ENCODE measurements at regions not wholly inside any gene's neighbourhood (a gene's known extent, or its start where the extent isn't known, plus 50 kb on each side); places are given as distances from the start of the nearest gene placed in this dataset.
"Not testable (repeated sequence)": the region's sequence is repeated elsewhere in the genome, so short reads cannot be mapped to it uniquely, and the experiment has no call there.

DNA sequence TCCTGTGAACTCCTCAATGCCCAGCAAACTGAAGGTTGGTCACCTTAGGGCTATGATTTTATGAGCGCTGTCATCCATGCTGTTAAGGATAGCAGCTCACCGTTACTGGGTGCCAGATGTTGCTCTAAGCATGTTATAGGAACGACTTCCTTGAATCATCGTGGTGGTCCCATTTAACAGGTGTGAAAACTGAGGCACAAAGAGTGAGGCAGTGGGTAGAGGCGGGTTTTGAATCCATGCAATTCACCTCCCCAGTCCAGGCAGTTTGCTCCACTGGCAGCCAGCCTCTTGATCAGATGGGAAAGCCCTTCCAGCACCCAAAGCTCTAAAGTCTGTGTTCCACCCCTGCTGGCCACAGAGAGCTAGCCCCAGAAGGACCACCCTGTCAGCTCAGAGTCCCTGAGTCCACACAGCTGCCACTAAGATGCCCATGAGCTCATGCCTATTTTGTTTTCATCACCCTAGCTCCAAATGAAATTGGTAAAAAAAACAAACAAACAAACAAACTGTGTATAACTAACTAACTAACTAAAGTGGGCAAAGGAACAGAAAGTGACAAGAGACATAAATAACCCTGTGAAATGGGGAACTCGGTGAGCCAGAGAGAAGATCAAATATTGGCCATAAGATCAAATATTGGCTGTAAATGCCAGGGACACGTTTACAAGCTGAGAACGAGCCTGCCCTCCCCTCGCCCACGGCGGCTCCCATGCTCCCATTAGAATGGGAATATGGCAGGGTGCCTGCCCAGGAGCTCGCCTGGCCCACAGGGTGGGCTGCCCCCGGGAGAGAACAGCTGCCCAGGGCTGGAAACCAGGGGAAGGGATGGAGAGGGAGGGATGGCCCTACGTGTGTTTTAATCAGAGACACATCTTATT lies 72.3 kb upstream of the RFLNA start:
- Histone ChIP-seq H3K36me3 (ENCODE audit: control insufficient read depth in 1 of 2, insufficient read depth in 2 of 2, low read length in 1 of 2) (no peaks in the 10 kb centered on the region), H3K27ac (ENCODE audit: low read depth in 1 of 2, low read length in 2 of 2) (no peak overlapping the region), H3K4me1 (ENCODE audit: control insufficient read depth in 1 of 2, insufficient read depth in 2 of 2, low read length in 2 of 2) (no peaks in the 10 kb centered on the region), H3K9me3 (ENCODE audit: control insufficient read depth, low read length) (peaks cover 4% of the 10 kb centered on the region), H3K27me3 (ENCODE audit: control insufficient read depth in 1 of 2, insufficient read depth in 2 of 2, low read length in 1 of 2) (no peaks in the 10 kb centered on the region), H3K4me3 (ENCODE audit: low read length in 2 of 2) (no peak overlapping the region)
- no peak for ATAC-seq (ENCODE audit: low FRiP score)
- intact Hi-C loops (cut with DNase I) = no loop called here
- DNase-seq = no peak
- WGBS, 2 donors = 86% methylated on average over 14 of the region's 14 CpGs

DNA sequence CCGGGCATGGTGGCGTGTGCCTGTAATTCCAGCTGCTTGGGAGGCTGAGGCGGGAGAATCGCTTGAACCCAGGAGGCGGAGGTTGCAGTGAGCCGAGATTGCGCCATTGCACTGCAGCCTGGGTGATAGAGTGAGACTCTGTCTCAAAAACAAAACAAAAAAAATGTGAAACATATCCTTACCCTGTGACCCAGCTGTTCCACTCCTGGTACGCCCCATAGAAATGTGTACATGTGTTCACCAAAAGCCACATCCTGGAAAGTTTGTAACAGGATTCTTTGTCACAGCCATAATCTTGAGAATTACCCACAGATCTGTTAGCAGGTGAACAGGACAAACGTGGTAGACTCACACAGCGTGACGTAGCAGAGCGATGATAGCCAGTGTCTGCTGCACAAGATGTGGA lies 71.2 kb upstream of the RFLNA start:
- WGBS, 2 donors = 93 to 95% methylated on average over 12 of the region's 12 CpGs
- H3K4me1 ChIP-seq (ENCODE audit: control insufficient read depth in 1 of 2, insufficient read depth in 2 of 2, low read length in 2 of 2); H3K27me3 ChIP-seq (ENCODE audit: control insufficient read depth in 1 of 2, insufficient read depth in 2 of 2, low read length in 1 of 2); H3K4me3 ChIP-seq (ENCODE audit: low read length in 2 of 2); H3K27ac ChIP-seq (ENCODE audit: low read depth in 1 of 2, low read length in 2 of 2); intact Hi-C loops (cut with DNase I); DNase-seq; H3K36me3 ChIP-seq (ENCODE audit: control insufficient read depth in 1 of 2, insufficient read depth in 2 of 2, low read length in 1 of 2); H3K9me3 ChIP-seq (ENCODE audit: control insufficient read depth, low read length); ATAC-seq (ENCODE audit: low FRiP score): not testable (repeated sequence)

DNA sequence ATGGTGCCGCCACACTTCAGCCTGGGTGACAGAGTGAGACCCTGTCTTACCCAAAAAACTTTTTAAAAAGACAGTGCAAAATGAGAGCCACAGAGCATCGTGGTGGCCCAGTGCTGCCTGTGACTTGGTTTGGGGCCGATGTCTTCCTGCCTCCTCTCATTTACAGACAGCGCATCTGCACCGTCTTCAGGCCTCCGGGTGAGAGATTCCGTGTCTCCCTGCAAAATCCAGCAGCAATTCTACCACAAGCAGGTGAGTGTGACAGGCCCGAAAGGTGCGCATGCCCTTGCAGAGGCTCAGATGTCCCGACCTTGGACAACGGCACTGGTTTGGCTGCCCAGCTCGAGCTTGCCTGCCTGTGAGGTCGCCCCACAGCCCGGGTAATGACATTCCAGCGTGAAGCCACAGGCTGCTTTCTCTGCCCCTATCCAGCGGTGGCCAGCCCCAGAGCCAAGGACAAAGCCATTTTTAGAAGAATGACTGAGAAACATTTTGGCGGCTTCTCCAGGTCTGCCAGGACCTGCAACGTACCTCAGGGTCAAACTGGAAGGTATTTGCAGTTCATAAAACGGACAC lies 70.3 kb upstream of the RFLNA start:
- Histone ChIP-seq H3K4me3 (ENCODE audit: low read length in 2 of 2) (no peak overlapping the region), H3K36me3 (ENCODE audit: control insufficient read depth in 1 of 2, insufficient read depth in 2 of 2, low read length in 1 of 2) (no peaks in the 10 kb centered on the region), H3K9me3 (ENCODE audit: control insufficient read depth, low read length) (peaks cover 4% of the 10 kb centered on the region), H3K27ac (ENCODE audit: low read depth in 1 of 2, low read length in 2 of 2) (no peak overlapping the region), H3K4me1 (ENCODE audit: control insufficient read depth in 1 of 2, insufficient read depth in 2 of 2, low read length in 2 of 2) (no peaks in the 10 kb centered on the region), H3K27me3 (ENCODE audit: control insufficient read depth in 1 of 2, insufficient read depth in 2 of 2, low read length in 1 of 2) (no peaks in the 10 kb centered on the region)
- intact Hi-C loops (cut with DNase I) = no loop called here
- ATAC-seq (ENCODE audit: low FRiP score) (no peak), DNase-seq (no peak)
- WGBS, 2 donors = 77 to 81% methylated on average over 19 of the region's 19 CpGs

DNA sequence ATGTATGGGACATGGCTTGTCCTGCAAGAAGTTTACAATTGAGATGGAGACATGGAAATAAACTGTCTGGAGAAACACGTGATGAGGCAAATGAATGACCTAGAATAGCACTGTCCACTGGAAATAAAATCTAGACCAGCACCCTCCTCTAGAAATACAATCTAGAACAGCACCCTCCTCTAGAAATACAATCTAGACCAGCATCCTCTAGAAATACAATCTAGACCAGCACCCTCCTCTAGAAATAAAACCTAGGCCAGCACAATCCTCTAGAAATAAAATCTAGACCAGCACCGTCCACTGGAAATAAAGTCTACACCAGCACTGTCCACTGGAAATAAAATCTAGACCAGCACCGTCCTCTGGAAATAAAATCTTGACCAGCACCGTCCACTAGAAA lies 69.2 kb upstream of the RFLNA start:
- Histone ChIP-seq H3K36me3 (ENCODE audit: control insufficient read depth in 1 of 2, insufficient read depth in 2 of 2, low read length in 1 of 2) (no peaks in the 10 kb centered on the region), H3K27ac (ENCODE audit: low read depth in 1 of 2, low read length in 2 of 2) (no peak overlapping the region), H3K4me3 (ENCODE audit: low read length in 2 of 2) (no peak overlapping the region), H3K27me3 (ENCODE audit: control insufficient read depth in 1 of 2, insufficient read depth in 2 of 2, low read length in 1 of 2) (no peaks in the 10 kb centered on the region), H3K4me1 (ENCODE audit: control insufficient read depth in 1 of 2, insufficient read depth in 2 of 2, low read length in 2 of 2) (no peaks in the 10 kb centered on the region), H3K9me3 (ENCODE audit: control insufficient read depth, low read length) (peaks cover 2% of the 10 kb centered on the region)
- DNase-seq (no peak), ATAC-seq (ENCODE audit: low FRiP score) (no peak)
- 88 to 90% methylated on average over 4 of the region's 4 CpGs for WGBS, 2 donors
- intact Hi-C loops (cut with DNase I) = no loop called here

DNA sequence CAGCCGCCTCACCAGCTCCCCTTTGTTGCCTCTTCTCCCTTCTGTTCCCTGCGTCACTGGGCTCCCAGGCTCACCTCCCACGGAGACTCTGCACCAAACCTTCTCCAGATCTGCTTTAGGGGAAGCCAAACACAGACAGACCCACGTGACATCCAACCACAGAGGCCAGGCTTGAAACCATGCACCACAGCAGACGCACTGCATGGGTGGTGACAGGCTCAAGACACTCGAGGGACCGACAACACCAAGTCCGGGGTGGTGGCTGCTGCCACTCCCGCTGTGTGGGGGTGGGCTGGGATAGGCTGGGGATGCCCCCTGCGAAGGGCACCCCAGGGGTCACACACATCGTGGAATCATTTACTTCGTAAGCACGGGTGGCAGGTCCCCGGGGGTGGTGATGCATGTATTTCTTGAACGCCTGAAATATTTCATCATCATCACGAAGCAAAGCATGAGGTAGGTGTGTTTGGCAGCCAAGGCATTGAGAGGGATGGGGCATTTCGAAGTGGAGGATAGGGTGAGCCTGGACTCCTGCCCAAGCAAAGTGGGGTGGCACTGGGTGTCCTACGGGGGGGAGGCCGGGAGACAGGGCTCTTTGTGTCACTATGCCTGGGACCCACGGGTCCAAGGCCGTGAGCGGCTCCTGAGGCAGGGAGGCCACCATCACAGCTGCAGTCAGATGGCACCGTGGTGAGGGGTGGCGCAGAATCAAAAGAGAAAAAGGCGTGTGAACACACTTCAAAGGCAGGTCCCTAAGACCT lies 66.8 kb upstream of the RFLNA start:
- 73 to 83% methylated on average over 25 of the region's 25 CpGs for WGBS, 2 donors
- Histone ChIP-seq H3K4me1 (ENCODE audit: control insufficient read depth in 1 of 2, insufficient read depth in 2 of 2, low read length in 2 of 2) (no peaks in the 10 kb centered on the region), H3K36me3 (ENCODE audit: control insufficient read depth in 1 of 2, insufficient read depth in 2 of 2, low read length in 1 of 2) (no peaks in the 10 kb centered on the region), H3K4me3 (ENCODE audit: low read length in 2 of 2) (no peak overlapping the region), H3K27ac (ENCODE audit: low read depth in 1 of 2, low read length in 2 of 2) (no peak overlapping the region), H3K27me3 (ENCODE audit: control insufficient read depth in 1 of 2, insufficient read depth in 2 of 2, low read length in 1 of 2) (no peaks in the 10 kb centered on the region), H3K9me3 (ENCODE audit: control insufficient read depth, low read length) (peaks cover 2% of the 10 kb centered on the region)
- intact Hi-C loops (cut with DNase I) = no loop called here
- no peak for DNase-seq
- no peak for ATAC-seq (ENCODE audit: low FRiP score)

DNA sequence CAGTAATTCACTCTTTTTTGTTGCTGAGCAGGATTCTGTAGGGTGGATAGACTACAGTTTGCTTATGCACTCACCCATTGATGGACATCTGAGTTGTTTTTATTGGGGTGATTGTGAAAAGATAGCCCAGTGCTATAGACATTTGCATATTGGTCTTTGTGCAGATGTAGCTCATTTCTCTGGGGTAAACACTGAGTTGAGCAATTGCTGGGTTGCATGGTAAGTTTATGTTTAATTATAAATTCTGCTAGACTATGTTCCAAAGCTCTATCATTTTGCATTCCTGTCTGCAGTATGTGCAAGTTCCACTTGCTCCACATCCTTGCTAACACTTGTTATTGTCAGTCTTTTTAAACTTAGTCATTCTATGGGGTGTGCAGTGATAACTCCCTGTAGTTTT lies 65.4 kb upstream of the RFLNA start:
- H3K4me3 ChIP-seq (ENCODE audit: low read length in 2 of 2) = no peak overlapping the region

DNA sequence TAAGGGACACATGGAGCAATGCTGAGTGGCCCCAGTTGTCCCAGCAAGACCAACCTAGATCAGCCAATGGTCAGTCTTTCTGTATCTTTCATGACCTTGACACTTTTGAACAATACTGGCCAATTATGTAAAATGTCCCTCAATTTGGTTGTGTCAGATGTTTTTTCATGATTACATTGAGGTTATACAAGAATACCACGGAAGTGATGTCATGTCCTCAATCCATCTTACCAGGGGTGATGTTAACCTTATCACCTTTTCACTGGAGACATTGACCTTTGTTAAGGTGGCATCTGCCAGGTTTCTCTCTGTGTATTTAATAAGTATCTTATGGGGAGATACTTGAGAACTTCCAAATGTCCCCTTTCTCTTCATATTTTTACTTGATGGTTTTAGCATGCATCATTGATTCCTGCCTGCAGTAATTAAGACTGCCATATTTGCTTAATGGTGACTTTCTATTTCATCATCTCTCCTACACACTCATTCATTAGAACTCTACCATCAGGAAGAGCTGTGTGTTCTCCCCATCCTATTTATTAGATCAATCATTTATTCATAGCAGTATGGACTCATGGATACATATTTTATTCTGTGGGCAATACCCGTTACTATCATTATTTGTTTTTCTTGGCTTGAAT lies 64.7 kb upstream of the RFLNA start:
- H3K9me3 ChIP-seq (ENCODE audit: control insufficient read depth, low read length) = peaks cover 2% of the 10 kb centered on the region
- no peak overlapping the region for H3K27ac ChIP-seq (ENCODE audit: low read depth in 1 of 2, low read length in 2 of 2)
- no peak overlapping the region for H3K4me3 ChIP-seq (ENCODE audit: low read length in 2 of 2)
- intact Hi-C loops (cut with DNase I) = no loop called here
- no peaks in the 10 kb centered on the region for H3K4me1 ChIP-seq (ENCODE audit: control insufficient read depth in 1 of 2, insufficient read depth in 2 of 2, low read length in 2 of 2)
- 80% methylated on average over 2 of the region's 2 CpGs for WGBS, 2 donors
- H3K36me3 ChIP-seq (ENCODE audit: control insufficient read depth in 1 of 2, insufficient read depth in 2 of 2, low read length in 1 of 2) = no peaks in the 10 kb centered on the region
- H3K27me3 ChIP-seq (ENCODE audit: control insufficient read depth in 1 of 2, insufficient read depth in 2 of 2, low read length in 1 of 2) = no peaks in the 10 kb centered on the region
- DNase-seq (no peak), ATAC-seq (ENCODE audit: low FRiP score) (no peak)

More for the DNA sequence above, 65.4 kb upstream of the RFLNA start:
- no peaks in the 10 kb centered on the region for H3K27me3 ChIP-seq (ENCODE audit: control insufficient read depth in 1 of 2, insufficient read depth in 2 of 2, low read length in 1 of 2)
- DNase-seq (no peak), ATAC-seq (ENCODE audit: low FRiP score) (no peak)
- H3K36me3 ChIP-seq (ENCODE audit: control insufficient read depth in 1 of 2, insufficient read depth in 2 of 2, low read length in 1 of 2) = no peaks in the 10 kb centered on the region
- intact Hi-C loops (cut with DNase I) = no loop called here
- no peaks in the 10 kb centered on the region for H3K4me1 ChIP-seq (ENCODE audit: control insufficient read depth in 1 of 2, insufficient read depth in 2 of 2, low read length in 2 of 2)
- H3K9me3 ChIP-seq (ENCODE audit: control insufficient read depth, low read length) = peaks cover 2% of the 10 kb centered on the region
- H3K27ac ChIP-seq (ENCODE audit: low read depth in 1 of 2, low read length in 2 of 2) = no peak overlapping the region

DNA sequence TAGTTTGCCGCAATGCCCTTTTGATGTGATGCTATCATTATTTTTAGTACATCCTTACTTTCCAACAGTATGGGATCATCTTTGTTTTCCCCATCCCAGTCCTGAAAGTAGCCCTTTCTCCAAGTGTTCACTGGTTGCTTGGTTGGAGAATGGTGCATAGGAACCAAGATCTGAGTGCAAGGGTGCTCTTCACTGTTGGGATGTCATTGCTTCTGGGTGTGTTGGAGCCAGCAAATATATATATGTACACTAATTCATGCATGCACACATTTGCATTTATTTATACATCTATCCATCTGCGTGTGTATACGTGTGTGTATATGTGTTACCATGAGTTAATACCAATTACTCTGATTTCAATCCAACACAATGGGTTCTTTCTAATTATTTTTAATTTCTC lies 64.1 kb upstream of the RFLNA start:
- DNase-seq (no peak), ATAC-seq (ENCODE audit: low FRiP score) (no peak)
- H3K9me3 ChIP-seq (ENCODE audit: control insufficient read depth, low read length) = peaks cover 2% of the 10 kb centered on the region
- H3K27ac ChIP-seq (ENCODE audit: low read depth in 1 of 2, low read length in 2 of 2) = no peak overlapping the region
- H3K4me1 ChIP-seq (ENCODE audit: control insufficient read depth in 1 of 2, insufficient read depth in 2 of 2, low read length in 2 of 2) = no peaks in the 10 kb centered on the region
- intact Hi-C loops (cut with DNase I) = no loop called here
- no peaks in the 10 kb centered on the region for H3K36me3 ChIP-seq (ENCODE audit: control insufficient read depth in 1 of 2, insufficient read depth in 2 of 2, low read length in 1 of 2)
- no peaks in the 10 kb centered on the region for H3K27me3 ChIP-seq (ENCODE audit: control insufficient read depth in 1 of 2, insufficient read depth in 2 of 2, low read length in 1 of 2)
- WGBS, 2 donors = 96 to 100% methylated on average over 3 of the region's 3 CpGs
- no peak overlapping the region for H3K4me3 ChIP-seq (ENCODE audit: low read length in 2 of 2)

Data from aorta (tissue), 5 donors.